ENCODE measurements at regions not wholly inside any gene's neighbourhood (a gene's known extent, or its start where the extent isn't known, plus 50 kb on each side); places are given as distances from the start of the nearest gene placed in this dataset.

DNA sequence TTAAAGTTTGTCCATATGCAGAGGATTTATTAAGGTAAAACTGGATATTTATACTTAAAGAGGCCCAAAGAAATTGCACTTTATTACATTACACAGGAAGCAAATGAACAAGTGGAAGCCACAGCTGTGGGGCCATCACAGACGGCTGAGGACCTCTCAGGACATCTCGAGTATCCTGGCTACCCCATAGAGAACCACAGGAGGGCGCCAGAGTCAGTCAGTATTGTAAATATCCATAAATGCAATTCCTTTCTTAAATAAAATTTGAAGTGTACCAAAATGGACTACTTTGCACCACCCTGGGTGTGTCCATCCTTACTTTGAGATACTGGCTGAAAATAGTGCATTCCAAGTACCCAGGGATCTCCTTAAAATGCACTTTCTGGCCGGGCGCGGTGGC, 257.2 kb downstream of the MRPL39 start:
- Histone ChIP-seq H2BK5ac (ENCODE audit: low read depth, low read length, poor library complexity, severe bottlenecking) (no peak overlapping the region), H3K9me3 (ENCODE audit: control insufficient read depth, insufficient read depth, low read length) (no peaks in the 10 kb centered on the region), H3K56ac (ENCODE audit: extremely low read depth, insufficient read depth, low read length) (no peak overlapping the region), H3K4me2 (ENCODE audit: low read depth, low read length) (no peak overlapping the region), H3K4me1 (ENCODE audit: control insufficient read depth, insufficient read depth, low read length) (no peaks in the 10 kb centered on the region), H2AK9ac (replicated peaks; ENCODE audit: low read depth, low read length, poor library complexity) (no peak overlapping the region), H3K14ac (replicated peaks; ENCODE audit: low read depth, low read length) (no peak overlapping the region), H4K5ac (ENCODE audit: low read depth, low read length) (no peak overlapping the region), H2BK20ac (ENCODE audit: low read depth, low read length) (no peak overlapping the region), H3K18ac (ENCODE audit: low read depth, low read length) (no peak overlapping the region), H2BK120ac (ENCODE audit: low read depth, low read length) (no peak overlapping the region), H2BK15ac (ENCODE audit: low read depth, low read length) (no peak overlapping the region), H3K79me1 (ENCODE audit: low read depth in 1 of 2, low read length in 2 of 2) (no peaks in the 10 kb centered on the region), H3K9ac (ENCODE audit: low read depth, low read length) (no peak overlapping the region), H4K20me1 (ENCODE audit: insufficient read depth, low read length) (no peaks in the 10 kb centered on the region), H3K36me3 (ENCODE audit: control insufficient read depth, insufficient read depth, low read length) (no peaks in the 10 kb centered on the region), H3K23ac (ENCODE audit: low read depth, low read length) (no peak overlapping the region), H4K91ac (ENCODE audit: insufficient read depth, low read depth, low read length) (no peak overlapping the region), H4K8ac (ENCODE audit: low read depth in 2 of 2, low read length in 2 of 2) (no peak overlapping the region), H2AFZ (replicated peaks; ENCODE audit: low read length, poor library complexity) (no peak overlapping the region), H3K27ac (ENCODE audit: insufficient read depth, low read length) (no peak overlapping the region), H3K9me1 (ENCODE audit: insufficient read depth, low read length) (no peaks in the 10 kb centered on the region), H3K27me3 (ENCODE audit: control insufficient read depth, insufficient read depth, low read length) (no peaks in the 10 kb centered on the region), H3K4ac (ENCODE audit: low read depth, low read length) (no peak overlapping the region), H3K4me3 (ENCODE audit: insufficient read depth, low read depth, low read length) (no peak overlapping the region), H2AK5ac (ENCODE audit: low read depth, low read length) (no peak overlapping the region)
- BruUV-seq (replicated peaks), result no TSS peak
- intact Hi-C loops (cut with micrococcal nuclease) (loop anchor here (1.0 kb wide), 1 partner anchor 36 kb away; no protein-coding TSS in a partner anchor), dilution Hi-C loops (cut with HindIII; ENCODE audit: low sequenced_read_pairs, unreplicated experiment) (no loop called here), in situ Hi-C loops (cut with MboI; ENCODE audit: low sequenced_read_pairs) (no loop called here)
- DNase-seq (peak; percentile 60), ATAC-seq (ENCODE audit: low read depth) (peak; percentile 75)
- no CpG with 5 or more reads among the region's 6 CpGs for WGBS, 2 experiments (ENCODE audit: extremely low coverage in 2 of 2, insufficient read length in 1 of 2)
- ChIA-PET CTCF (interaction anchor here (0.8 to 2.3 kb wide), 3 partner anchors 20 to 36 kb away, joined by 4 to 12 read pairs (median 4); no protein-coding TSS in a partner anchor), POLR2A (ENCODE audit: unreplicated experiment) (no interaction called here)
- TF ChIP-seq SMC3 (IDR thresholded peaks at IDR 0.05; ENCODE audit: low read depth, low read length), result peak; percentile 74
- no peak for TF ChIP-seq MXI1 (IDR thresholded peaks at IDR 0.05; ENCODE audit: borderline replicate concordance, low read depth, low read length)
- TF ChIP-seq RAD21 (IDR thresholded peaks at IDR 0.05; ENCODE audit: low read length), result peak; percentile 75
- peak; percentile 75 for TF ChIP-seq CTCF (conservative IDR thresholded peaks at IDR 0.05; ENCODE audit: low read depth, low read length)
- no peak for TF ChIP-seq NFE2L2 (IDR thresholded peaks at IDR 0.05; ENCODE audit: low read depth, low read length)
- no peak for TF ChIP-seq CHD1 (IDR thresholded peaks at IDR 0.05; ENCODE audit: low read depth, low read length)

All from IMR-90 (cell line).